DOHH2 (cell line): ENCODE measurements at regions not wholly inside any gene's neighbourhood (a gene's known extent, or its start where the extent isn't known, plus 50 kb on each side); places are given as distances from the start of the nearest gene placed in this dataset.
"Not testable (repeated sequence)": the region's sequence is repeated elsewhere in the genome, so short reads cannot be mapped to it uniquely, and the experiment has no call there.

Experiments used
- CTCF ChIP-seq: fragments of 200-600 bp; sonication (generic); IDR thresholded peaks from one replicate; pipeline ENCODE4 v1.5.1; 2014; ENCODE audit warnings: antibody characterized with exemption, mild to moderate bottlenecking, low read depth, low read length; ENCODE audit not compliant: poor library complexity, severe bottlenecking
- EZH2phosphoT487 ChIP-seq: fragments of 200-600 bp; sonication (generic); IDR thresholded peaks from 2 replicates; pipeline ENCODE4 v1.6.1; 2017; ENCODE audit warnings: borderline replicate concordance, mild to moderate bottlenecking, antibody characterized with exemption, low read length, moderate library complexity, mixed read lengths

GRCh38 chr11:71781491-71781890, 51.5 kb upstream of the DEFB108B start:
- TF ChIP-seq CTCF, EZH2phosphoT487: not testable (repeated sequence)
